HL-60 (cell line): ENCODE measurements at regions not wholly inside any gene's neighbourhood (a gene's known extent, or its start where the extent isn't known, plus 50 kb on each side); places are given as distances from the start of the nearest gene placed in this dataset.

Experiments
- POLR2AphosphoS5 ChIP-seq: IDR thresholded peaks from 2 replicates; pipeline ENCODE4 v1.6.1; 2012; ENCODE audit warnings: low read depth
- SPI1 ChIP-seq: IDR thresholded peaks from 2 replicates; pipeline ENCODE4 v1.6.1; 2012; ENCODE audit warnings: low read depth, mild to moderate bottlenecking, borderline replicate concordance
- TF ChIP-seq, protein P1 (sequence below): IDR thresholded peaks from one replicate; pipeline ENCODE4 v1.5.1; 2011; ENCODE audit warnings: low read length, control low read depth, inconsistent platforms; ENCODE audit not compliant: insufficient read depth

GRCh38 chr3:55180161-55180560, 252.3 kb upstream of the LRTM1 start:
- TF ChIP-seq, protein P1, sequence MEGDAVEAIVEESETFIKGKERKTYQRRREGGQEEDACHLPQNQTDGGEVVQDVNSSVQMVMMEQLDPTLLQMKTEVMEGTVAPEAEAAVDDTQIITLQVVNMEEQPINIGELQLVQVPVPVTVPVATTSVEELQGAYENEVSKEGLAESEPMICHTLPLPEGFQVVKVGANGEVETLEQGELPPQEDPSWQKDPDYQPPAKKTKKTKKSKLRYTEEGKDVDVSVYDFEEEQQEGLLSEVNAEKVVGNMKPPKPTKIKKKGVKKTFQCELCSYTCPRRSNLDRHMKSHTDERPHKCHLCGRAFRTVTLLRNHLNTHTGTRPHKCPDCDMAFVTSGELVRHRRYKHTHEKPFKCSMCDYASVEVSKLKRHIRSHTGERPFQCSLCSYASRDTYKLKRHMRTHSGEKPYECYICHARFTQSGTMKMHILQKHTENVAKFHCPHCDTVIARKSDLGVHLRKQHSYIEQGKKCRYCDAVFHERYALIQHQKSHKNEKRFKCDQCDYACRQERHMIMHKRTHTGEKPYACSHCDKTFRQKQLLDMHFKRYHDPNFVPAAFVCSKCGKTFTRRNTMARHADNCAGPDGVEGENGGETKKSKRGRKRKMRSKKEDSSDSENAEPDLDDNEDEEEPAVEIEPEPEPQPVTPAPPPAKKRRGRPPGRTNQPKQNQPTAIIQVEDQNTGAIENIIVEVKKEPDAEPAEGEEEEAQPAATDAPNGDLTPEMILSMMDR = no peak
- TF ChIP-seq POLR2AphosphoS5 (no peak), SPI1 (no peak)
